COLO829 (cell line): ENCODE measurements at regions not wholly inside any gene's neighbourhood (a gene's known extent, or its start where the extent isn't known, plus 50 kb on each side); places are given as distances from the start of the nearest gene placed in this dataset.
"Not testable (repeated sequence)": the region's sequence is repeated elsewhere in the genome, so short reads cannot be mapped to it uniquely, and the experiment has no call there.

ENCODE experiments used
- DNase-seq: peaks from one replicate; pipeline ENCODE4 v3.0.0; 2012; ENCODE audit warnings: low spot score

DNA sequence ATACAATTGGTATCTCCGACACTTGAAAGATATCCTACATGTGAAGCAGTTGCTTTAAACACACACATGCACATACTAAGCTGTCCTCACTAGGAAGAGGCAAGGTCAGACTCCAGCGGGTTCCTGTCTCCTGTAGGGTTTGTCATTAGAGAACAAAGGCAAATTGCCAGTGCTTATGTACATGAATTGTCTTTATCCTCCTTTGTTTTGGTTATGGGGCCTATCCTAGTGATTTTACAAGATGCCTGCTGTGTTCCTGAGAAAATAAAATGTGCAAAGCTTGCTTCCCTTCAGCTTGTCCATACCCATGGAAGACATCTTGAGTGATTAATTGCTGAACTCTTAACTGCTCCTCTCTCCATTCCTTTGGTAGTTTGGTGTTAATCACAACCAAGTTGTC lies 86.7 kb upstream of the SLC39A10 start:
- DNase-seq, result no peak

DNA sequence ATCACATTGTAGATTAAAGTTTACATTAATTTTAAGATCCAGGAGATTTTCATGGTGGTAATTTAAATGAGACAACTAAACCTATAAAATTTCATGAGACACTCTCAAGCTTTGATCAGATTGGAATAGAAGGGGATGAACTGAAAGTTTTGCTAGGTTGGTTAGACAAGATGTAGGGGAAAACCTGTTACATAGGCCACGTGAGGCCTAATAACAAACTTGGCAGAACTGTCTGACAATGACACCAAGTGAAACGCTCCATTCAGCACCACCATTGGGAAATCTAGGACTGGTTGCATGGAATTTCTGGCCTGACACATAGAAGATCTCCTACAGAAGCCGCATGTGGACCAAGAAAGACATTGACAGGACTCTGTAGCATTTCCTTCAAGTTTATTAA lies 87.8 kb upstream of the SLC39A10 start:
- no peak for DNase-seq

DNA sequence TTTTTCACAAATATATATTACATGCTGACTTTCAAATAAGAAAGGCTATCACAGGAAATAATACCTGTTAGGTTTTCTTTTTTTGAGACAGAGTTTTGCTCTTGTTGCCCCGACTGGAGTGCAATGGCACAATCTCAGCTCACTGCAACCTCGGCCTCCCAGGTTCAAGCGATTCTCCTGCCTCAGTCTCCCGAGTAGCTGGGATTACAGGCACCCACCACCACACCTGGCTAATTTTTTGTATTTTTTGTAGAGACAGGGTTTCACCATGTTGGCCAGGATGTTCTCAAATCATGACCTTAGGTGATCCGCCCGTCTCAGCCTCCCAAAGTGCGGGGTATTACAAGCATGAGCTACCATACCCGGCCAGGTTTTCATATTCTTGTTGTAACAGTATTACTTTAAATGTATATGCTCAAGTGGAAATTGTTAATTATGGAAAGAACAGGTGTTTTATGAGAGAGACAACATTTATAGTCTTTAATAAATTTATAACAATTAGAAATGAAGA lies 92.3 kb upstream of the SLC39A10 start:
- DNase-seq, result not testable (repeated sequence)

DNA sequence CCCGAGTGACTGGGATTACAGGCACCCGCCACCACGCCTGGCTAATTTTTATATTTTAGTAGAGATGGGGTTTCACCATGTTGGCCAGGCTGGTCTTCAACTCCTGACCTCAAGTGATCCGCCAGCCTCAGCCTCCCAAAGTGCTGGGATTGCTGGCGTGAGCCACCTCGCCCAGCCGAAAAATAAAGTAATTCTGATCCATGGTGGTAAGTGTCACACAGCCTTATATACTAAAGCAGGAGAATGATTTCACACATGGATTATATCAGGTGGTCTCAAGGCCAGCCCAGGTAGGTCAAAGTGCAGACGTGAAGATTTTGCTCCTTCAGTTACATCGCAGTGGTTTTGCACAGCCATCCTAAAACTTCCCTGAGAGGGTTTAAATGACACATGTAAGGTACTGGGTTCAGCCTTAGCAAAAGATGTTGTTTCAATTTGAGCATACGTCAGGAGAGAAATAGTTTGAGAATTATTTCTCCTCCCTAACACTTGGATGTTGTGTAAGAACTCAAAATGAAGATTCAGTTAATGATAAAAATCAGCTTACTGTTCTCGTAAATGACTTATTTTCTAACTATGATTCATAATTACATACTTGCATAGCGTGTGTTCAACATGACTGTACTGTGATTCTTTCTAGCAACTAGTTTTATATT lies 93.0 kb upstream of the SLC39A10 start:
- DNase-seq, result no peak

DNA sequence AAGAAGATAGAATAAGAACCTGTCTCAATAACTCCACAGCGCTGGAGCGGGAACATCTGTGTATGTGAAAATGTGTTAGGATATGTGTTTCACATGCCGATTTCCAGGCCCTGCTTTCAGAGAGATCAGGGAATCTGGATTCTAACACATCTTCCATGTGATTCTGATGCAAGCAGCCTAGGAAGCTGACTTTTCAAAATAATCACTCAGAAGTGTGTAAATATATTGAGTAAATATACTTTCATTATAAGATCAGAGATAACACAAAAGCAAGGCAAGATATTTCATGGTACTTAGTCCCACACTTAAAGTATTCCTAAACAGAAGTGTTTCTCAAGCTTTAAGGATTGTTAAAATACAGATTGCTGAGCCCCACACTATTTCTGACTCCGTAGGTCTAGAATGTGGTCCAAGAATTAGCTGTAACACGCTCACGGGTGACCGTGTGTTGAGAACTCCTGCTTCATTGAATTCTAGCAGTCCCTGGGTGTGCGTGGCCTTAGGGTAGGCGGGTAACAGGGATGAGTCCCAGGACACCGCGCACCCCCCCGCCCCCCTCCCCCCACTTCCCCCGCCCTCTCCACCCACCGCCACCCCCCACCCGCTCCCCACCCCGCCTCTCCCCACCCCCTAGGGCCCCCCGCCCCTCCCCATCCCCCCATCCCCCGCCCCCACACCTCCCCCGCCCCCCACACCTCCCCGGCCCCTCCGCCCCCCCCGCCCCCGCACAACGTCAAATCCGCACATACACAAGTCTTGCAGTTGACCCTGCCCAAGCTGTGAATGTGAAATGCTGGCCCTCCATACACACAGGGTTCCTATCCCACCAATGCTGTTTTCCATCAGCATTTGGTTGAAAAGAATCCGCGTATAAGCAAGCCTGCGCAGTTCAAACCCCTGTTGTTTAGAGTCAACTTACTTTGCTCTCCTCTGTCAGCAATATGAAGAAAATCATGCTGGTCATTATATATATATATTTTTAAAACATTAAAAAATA lies 94.2 kb upstream of the SLC39A10 start:
- DNase-seq, result no peak

DNA sequence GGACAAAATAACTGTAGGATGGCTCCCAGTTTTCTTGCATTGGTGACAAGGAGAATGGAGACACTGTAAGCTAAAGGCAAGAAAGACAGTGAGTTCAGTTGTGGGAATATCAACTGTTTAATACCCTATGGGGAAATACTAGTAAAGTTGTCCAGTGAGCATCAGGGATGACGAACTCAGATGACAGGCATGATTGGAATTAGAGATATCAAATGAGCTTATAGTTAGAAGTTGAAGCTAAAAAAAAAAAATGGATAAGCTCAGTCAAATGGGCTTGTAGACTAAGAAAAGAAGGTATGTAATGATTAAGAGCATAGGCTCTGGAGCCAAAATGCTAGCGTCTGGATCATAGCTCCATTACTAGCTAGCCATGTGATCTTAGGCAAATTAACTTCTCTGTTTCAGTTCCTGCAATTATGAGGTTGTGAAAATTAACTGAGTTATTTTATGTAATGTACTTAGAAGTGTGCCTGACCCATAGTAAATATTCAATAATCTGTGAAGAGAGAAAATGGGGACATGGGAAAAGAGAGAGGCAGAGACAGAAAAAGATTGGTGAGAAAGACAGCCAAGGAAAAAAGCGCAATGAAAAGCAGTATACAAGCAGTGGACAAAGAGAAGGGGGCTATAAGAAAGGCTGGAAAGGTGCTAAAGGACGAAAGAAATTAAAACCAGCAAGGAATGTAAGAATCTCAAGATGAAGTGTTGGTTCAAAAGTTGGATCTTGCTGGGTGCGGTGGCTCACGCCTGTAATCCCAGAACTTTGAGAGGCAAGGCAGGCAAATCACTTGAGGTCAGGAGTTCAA lies 95.7 kb upstream of the SLC39A10 start:
- DNase-seq, result peak; percentile 17

DNA sequence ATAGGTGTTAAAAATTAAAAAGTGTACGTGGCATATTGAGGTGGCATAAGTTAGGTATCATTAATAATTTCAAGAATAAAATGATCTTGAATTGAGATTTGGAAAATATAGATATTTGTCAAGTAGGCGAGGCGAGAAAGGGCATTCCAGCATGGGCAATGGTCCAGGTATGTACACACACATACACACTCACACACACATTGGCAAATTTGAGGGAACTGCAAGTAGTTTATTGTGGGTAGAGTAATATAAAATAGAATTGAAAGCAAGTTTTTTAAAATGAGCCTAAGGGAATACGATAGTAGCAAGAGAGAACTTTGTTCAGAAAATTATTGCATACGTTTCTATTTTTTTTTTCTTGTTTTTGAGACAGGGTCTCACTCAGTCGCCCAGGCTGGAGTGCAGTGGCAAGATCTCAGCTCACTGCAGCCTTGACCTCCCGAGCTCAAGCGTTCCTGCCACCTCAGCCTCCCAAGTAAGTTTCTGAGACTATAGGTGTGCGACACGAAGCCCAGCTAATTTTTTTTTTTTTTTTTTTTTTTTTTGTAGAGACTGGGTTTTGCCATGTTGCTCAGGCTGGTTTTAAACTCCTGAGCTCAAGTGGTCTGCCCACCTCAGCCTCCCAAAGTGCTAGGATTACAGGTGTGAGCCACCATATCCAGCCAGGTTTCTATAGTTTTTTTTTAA lies 96.7 kb upstream of the SLC39A10 start:
- DNase-seq, result no peak

DNA sequence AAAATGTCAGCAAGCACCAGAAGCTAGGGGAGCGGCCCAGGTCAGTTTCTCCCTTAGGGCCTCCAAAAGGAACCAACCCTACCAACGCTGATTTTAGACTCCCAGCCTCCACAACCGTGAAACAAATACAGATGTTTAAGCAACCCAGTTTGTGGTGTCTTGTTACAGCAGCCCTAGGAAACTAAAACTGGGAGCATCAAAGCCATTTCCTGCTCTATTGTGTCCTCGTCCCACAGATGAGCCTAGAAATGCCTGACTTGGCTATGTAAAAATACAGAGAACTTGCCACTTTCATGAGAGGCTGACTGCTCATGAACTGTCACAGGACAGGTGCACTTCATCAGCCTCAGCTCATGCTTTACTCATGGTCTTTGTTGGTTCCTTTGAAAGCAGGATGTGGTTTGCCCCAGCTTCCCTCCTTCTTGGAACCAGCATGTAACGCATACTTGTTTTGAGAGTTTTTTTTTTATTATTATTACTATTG lies 97.6 kb upstream of the SLC39A10 start:
- DNase-seq, result no peak

DNA sequence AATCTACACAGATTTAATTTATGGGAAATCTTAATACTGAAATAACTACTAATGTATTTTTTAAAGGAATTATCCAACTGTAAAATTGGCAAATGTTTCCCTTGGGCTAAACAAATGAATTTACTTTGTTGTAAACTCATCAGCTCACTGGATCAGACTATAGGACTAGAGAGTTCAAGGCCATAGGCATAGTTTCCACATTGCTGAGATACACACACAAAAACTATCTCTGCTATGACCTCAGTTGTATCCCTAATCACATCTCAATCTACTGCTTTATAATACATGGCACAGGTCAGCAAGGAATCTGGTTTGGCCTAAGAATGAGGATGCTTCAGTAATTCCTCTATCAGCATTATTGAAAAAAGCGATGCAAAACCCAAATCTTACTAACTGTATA lies 101.1 kb upstream of the SLC39A10 start:
- no peak for DNase-seq

DNA sequence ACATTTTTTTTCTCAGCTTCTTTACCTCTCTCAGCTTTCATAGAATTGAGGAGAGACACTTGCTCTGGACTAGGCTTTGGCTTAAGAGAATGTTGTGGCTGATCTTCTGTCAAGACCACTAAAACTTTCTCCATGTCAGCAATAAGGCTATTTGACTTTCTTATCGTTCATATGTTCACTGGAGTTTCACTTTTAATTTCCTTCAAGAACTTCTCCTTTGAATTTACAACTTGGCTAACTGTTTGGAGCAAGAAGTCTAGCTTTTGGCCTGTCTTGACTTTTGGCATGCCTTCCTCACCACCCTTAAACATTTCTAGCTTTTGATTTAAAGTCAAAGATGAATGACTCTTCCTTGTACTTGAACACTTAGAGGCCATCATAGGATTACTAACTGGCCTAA lies 104.4 kb upstream of the SLC39A10 start:
- no peak for DNase-seq

DNA sequence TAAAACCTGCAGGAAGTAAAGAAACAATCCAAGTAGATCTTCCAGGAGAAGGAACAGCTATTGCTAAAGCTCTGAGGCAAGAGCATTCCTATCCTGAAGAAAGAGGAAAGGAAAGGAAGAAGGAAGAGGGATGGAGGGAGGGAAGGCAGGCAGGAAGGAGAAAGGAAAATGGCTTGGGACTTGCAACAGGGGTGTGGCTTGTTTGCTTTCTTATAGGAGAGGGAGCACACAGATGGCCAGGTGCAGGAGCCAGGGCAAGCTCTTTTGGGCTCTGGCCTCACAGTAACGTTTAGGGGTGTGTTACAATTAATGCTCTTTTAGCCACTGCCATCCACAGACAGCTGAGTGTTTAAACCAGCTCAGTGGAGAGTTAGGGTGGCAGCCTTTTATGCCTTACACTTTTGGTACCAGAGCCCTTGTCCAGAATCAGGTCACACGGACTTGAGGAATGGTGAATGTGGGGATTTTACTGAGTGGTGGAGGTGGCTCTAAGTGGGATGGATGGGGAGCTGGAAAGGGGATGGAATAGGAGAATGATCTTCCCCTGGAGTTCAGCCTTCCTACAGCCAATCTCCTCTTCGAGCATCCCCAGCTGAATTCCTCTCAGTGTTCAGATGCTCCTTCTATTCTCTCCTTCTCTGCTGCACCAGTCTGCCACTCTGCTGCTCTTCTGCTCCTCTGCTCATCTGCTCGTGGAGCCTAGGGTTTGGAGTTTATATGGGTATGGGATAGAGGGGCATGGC lies 108.7 kb upstream of the SLC39A10 start:
- no peak for DNase-seq

DNA sequence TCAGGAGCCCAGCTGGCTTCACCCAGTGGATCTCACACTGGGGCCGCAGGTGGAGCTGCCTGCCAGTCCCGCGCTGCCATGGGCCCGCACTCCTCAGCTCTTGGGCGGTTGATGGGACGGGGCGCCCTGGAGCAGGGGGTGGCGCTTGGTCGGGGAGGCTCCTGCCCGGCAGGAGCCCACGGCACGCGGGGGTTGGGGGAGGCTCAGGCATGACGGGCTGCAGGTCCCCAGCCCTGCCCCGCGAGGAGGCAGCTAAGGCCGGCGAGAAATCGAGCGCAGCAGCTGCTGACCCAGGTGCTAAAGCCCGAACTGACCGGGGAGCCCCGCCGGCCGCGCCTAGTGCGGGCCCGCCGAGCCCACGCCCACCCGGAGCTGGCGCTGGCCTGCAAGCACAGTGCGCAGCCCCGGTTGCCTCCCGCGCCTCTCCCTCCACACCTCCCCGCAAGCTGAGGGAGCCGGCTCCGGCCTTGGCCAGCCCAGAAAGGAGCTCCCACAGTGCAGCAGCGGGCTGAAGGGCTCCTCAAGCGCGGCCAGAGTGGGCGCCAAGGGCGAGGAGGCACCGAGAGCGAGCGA lies 109.7 kb upstream of the SLC39A10 start:
- DNase-seq, result not testable (repeated sequence)

DNA sequence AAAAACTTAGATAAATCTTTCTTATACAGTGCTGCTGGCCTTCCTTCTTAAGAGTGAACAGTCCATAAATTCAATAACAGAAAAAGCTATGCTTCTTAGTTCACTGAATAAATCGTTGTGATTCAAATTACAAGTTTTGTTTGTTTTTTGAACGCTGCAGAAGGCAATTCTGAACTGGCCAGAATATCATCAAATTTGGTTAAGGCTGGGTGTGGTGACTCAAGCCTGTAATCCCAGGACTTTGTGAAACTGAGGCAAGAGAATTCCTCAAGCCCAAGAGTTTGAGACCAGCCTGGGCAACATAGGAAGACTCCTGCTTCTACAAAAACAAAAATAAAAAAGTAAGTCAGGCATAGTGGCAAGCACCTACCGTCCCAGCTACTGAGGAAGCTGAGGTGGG lies 111.2 kb upstream of the SLC39A10 start:
- no peak for DNase-seq

DNA sequence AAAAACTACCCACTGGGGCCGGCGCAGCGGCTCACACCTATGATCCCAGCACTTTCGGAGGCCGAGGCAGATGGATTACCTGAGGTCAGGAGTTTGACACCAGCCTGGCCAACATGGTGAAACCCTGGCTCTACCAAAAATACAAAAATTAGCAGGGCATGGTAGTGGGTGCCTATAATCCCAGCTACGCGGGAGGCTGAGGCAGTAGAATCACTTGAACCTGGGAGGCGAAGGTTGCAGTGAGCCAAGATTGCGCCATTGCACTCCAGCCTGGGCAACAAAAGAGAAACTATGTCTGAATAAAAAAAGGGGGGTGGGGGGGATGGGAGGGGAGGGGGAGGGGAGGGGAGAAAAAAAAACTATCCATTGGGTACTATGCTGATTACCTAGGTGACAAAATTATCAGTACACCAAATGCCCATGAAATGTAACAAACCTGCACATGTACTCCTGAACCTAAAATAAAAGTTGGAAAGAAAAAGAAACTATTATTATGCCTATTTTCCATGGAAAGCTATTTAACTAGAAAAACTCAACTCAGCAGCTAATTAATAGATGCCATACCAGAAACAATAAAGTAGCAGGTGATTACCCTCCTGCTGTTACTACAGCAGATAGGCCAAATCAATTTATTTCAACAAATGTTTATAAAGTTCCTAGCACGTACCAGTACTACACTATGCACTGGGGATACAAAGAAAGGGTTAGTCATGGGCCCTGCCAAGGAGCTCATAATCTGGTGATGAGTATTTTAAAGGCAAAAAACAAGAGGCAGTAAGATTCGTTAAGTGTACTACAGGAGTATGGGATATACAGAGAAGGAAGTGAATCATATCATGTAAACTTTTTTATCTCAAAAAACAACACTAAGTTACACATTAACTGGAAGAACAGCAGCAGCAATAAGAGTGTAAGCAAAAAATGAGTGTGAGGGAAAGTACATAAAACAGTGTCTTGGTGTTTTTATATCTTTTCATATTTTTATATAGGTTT lies 112.8 kb upstream of the SLC39A10 start:
- DNase-seq, result no peak

DNA sequence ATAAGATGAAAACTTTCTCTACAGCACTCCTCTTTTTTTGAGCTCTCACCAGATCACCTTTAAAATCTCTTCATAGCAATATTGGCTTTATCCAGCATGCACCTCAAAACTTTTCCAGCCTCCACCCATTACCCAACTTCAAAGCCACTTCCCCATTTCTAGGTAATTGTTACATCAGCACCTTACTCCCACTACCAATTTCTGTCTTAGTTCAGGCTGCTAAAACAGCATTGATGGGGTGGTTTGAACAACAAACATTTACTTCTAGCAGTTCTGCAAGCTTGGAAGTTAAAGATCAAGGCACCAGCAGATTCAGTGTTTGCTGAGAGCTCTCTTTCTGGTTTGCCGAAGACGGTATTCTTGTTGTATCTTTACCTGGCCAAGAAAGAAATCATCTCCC lies 114.0 kb upstream of the SLC39A10 start:
- no peak for DNase-seq

DNA sequence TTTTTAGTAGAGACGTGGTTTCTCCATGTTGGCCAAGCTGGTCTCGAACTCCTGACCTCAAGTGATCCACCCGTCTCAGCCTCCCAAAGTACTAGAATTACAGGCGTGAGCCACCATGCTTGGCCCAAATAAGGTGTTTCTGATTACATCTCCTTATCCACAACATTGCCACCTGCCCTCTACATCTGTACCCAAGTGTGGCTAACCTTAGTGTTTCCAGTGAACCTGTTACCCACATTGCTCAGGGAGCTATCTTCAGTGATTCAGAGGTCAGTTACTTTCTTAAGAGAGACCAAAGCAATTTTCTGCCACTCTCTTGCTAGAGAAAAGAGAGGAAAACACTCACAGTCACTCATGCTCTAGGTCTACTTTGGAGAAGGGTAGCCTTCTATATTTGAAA lies 115.0 kb upstream of the SLC39A10 start:
- DNase-seq, result no peak

DNA sequence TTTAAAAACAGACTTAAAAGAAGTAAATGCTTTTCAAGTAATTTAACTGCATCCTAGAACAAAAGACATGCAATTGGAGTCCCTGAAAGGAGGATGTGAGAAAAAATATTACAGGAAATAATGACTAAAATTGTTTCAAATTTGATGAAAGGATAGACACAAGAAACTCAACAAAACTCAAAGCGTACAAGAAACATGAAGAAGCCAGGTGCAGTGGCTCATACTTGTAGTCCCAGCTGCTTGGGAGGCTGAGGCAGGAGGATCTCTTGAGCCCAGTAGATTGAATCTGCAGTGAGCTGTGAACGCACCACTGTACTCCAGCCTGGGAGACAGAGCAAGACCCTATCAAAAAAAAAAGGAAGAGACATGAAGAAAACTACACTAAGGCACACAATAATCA lies 118.1 kb upstream of the SLC39A10 start:
- no peak for DNase-seq

DNA sequence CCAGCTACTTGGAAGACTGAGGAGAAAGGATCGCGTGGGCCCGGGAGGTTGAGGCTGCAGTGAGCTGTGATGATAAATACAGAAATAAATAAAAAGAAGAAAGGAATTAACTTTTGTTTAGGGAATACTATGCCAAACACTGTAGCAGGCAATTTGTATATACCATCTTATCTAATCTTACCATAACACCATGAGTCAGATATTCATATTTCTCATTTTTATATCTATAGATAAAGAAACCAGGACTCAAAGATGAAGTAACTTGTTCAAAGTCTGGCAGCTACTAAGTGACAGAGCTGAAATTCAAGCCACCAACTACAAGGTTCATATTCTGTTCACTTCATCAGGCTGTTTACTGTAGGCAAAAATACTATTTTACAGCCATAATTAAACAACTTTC lies 119.2 kb upstream of the SLC39A10 start:
- DNase-seq, result no peak

DNA sequence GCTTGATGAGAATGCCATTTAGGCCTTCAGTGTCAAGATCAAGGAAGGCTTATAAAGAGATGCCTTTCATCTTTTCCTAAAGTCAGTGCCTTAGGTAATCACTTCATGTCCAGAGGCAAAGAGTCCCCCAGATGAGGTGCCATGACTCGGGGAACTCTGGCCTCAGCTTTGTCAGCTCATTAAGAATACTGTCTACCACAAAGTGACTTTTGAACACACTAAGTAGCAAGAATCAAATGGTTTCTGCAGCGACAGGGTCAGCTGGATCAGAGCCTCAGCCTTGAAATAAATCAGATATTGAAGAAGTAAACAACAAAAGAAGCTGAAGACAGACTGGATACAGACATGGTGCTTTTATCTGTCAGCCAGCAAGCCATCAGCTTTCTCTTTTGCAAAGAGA lies 120.1 kb upstream of the SLC39A10 start:
- DNase-seq, result no peak
